ENCODE measurements at regions not wholly inside any gene's neighbourhood (a gene's known extent, or its start where the extent isn't known, plus 50 kb on each side); places are given as distances from the start of the nearest gene placed in this dataset.

- no peak overlapping the region for H3K4me3 ChIP-seq (ENCODE audit: insufficient read depth, low read length)
- H4K20me1 ChIP-seq (ENCODE audit: insufficient read depth, low read length): no peaks in the 10 kb centered on the region
- H3K36me3 ChIP-seq (ENCODE audit: insufficient read depth, low read length): no peaks in the 10 kb centered on the region
- no peak overlapping the region for H2AFZ ChIP-seq (ENCODE audit: low read length)
- TF ChIP-seq, protein P1, sequence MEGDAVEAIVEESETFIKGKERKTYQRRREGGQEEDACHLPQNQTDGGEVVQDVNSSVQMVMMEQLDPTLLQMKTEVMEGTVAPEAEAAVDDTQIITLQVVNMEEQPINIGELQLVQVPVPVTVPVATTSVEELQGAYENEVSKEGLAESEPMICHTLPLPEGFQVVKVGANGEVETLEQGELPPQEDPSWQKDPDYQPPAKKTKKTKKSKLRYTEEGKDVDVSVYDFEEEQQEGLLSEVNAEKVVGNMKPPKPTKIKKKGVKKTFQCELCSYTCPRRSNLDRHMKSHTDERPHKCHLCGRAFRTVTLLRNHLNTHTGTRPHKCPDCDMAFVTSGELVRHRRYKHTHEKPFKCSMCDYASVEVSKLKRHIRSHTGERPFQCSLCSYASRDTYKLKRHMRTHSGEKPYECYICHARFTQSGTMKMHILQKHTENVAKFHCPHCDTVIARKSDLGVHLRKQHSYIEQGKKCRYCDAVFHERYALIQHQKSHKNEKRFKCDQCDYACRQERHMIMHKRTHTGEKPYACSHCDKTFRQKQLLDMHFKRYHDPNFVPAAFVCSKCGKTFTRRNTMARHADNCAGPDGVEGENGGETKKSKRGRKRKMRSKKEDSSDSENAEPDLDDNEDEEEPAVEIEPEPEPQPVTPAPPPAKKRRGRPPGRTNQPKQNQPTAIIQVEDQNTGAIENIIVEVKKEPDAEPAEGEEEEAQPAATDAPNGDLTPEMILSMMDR (IDR thresholded peaks at IDR 0.05; ENCODE audit: extremely low read depth, low read depth, low read length): no peak
- H3K27me3 ChIP-seq (ENCODE audit: insufficient read depth, low read length): peaks cover 6% of the 10 kb centered on the region
- no peaks in the 10 kb centered on the region for H3K9me3 ChIP-seq (ENCODE audit: low read depth, low read length)
- H3K79me2 ChIP-seq (ENCODE audit: insufficient read depth, low read length): no peaks in the 10 kb centered on the region
- DNase-seq (ENCODE audit: insufficient read length, low spot score, missing footprints): no peak
- H3K4me1 ChIP-seq (ENCODE audit: insufficient read depth, low read length): no peaks in the 10 kb centered on the region
- no peak overlapping the region for H3K27ac ChIP-seq (ENCODE audit: low read depth, low read length)
- H3K4me2 ChIP-seq (ENCODE audit: insufficient read depth, low read length): no peak overlapping the region
Measured at GRCh38 chr2:104698276-104698675, 155.6 kb upstream of the POU3F3 start.

DNA sequence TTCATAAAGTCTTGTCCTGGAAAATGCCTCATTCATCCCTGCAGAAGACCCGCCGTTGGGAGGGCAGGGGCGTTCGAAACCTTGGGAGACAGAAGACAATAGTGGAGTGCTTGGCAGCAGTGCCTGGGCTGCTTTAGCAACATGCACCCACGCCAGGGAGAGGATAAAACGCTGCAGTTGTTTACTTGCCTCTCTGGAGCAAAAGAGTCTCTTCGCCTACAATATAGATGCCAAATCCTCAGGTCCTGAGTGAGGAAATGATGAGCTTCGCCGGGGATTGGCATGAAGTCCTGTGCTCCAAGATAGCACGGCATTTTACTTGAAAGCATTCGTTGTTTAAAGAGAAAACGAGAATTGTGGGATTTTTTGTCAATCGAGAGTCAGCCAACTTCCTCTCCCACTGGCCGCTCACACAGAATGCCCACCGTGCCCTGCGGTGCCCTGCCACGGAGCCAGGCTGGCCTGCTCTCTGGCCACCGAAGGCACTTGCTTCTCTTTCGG, 152.5 kb upstream of the POU3F3 start:
- Histone ChIP-seq H3K27me3 (ENCODE audit: insufficient read depth, low read length) (peaks cover 7% of the 10 kb centered on the region), H3K4me2 (ENCODE audit: insufficient read depth, low read length) (peak overlapping the region; percentile 54), H3K27ac (ENCODE audit: low read depth, low read length) (no peak overlapping the region), H4K20me1 (ENCODE audit: insufficient read depth, low read length) (no peaks in the 10 kb centered on the region), H3K9me3 (ENCODE audit: low read depth, low read length) (no peaks in the 10 kb centered on the region), H3K4me1 (ENCODE audit: insufficient read depth, low read length) (no peaks in the 10 kb centered on the region), H2AFZ (ENCODE audit: low read length) (peak overlapping the region; percentile 31), H3K79me2 (ENCODE audit: insufficient read depth, low read length) (no peaks in the 10 kb centered on the region), H3K4me3 (ENCODE audit: insufficient read depth, low read length) (peak overlapping the region; percentile 37), H3K36me3 (ENCODE audit: insufficient read depth, low read length) (no peaks in the 10 kb centered on the region)
- TF ChIP-seq, protein P1 (IDR thresholded peaks at IDR 0.05; ENCODE audit: extremely low read depth, low read depth, low read length): no peak
- DNase-seq (ENCODE audit: insufficient read length, low spot score, missing footprints): no peak

DNA sequence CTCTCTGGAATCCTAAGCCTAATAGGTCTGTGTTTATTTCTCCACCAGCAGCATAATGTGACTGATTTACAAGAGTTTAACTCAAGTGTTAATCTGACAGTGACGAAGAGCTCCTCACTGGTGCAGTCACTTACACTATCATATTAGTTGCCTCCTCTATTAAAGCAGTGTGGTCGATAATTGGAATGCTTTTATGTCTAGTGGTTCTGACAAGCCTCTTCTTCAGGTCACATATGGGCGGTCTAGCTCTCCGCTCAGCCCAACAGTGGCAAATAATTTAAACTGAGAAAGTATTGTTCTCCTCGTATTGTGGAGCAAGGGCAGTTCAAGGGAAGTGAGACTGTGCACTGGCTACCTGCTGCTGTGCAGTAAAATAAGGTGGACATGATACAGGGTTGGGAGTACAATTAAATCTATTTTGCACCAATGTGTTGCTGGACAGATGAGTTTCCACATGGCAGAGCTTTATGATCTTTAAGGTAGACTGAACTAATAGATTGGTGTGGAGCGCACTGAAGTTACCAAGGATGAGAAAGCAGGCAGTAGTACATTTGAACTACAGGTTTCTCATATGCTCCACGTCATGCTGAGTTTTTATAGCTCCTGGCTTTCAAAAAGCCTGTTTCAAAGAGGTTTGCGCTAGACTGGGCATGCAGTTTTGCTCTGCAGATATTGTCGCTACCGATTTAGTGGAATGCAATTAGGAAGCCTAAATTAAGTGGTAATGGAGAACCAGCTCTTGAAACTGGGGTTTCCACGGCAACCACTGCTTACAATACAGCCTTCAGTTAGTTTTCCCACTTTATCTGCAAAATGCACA, 151.7 kb upstream of the POU3F3 start:
- no peaks in the 10 kb centered on the region for H3K9me3 ChIP-seq (ENCODE audit: low read depth, low read length)
- H3K79me2 ChIP-seq (ENCODE audit: insufficient read depth, low read length): no peaks in the 10 kb centered on the region
- H3K4me1 ChIP-seq (ENCODE audit: insufficient read depth, low read length): no peaks in the 10 kb centered on the region
- no peak for DNase-seq (ENCODE audit: insufficient read length, low spot score, missing footprints)
- no peaks in the 10 kb centered on the region for H3K36me3 ChIP-seq (ENCODE audit: insufficient read depth, low read length)
- H3K4me2 ChIP-seq (ENCODE audit: insufficient read depth, low read length): peak overlapping the region; percentile 54
- H3K27ac ChIP-seq (ENCODE audit: low read depth, low read length): no peak overlapping the region
- TF ChIP-seq, protein P1 (IDR thresholded peaks at IDR 0.05; ENCODE audit: extremely low read depth, low read depth, low read length): no peak
- no peak overlapping the region for H2AFZ ChIP-seq (ENCODE audit: low read length)
- H4K20me1 ChIP-seq (ENCODE audit: insufficient read depth, low read length): no peaks in the 10 kb centered on the region
- H3K27me3 ChIP-seq (ENCODE audit: insufficient read depth, low read length): peaks cover 7% of the 10 kb centered on the region
- peak overlapping the region; percentile 37 for H3K4me3 ChIP-seq (ENCODE audit: insufficient read depth, low read length)

DNA sequence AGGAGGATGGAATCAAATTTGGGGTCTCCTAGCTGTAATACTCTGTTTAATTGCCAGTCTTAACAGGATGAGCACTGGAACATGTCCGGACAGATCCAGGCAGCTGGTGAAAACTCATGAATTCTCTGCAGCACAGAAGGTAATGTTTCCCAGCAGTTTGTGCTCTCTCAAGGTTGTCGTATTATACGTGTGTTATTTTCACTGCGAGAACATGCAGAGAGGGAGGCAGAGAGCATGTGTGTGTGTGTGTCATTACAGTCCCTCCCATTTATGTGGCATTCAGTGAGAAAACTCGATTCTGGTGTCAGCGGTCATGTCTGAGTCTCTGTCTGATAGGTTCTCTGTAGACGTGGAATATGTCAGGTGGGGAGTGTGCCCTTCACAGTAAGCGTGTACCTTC, 150.2 kb upstream of the POU3F3 start:
- Histone ChIP-seq H3K36me3 (ENCODE audit: insufficient read depth, low read length) (no peaks in the 10 kb centered on the region), H2AFZ (ENCODE audit: low read length) (peak overlapping the region; percentile 41), H3K4me1 (ENCODE audit: insufficient read depth, low read length) (no peaks in the 10 kb centered on the region), H3K9me3 (ENCODE audit: low read depth, low read length) (no peaks in the 10 kb centered on the region), H4K20me1 (ENCODE audit: insufficient read depth, low read length) (no peaks in the 10 kb centered on the region), H3K27ac (ENCODE audit: low read depth, low read length) (no peak overlapping the region), H3K27me3 (ENCODE audit: insufficient read depth, low read length) (peaks cover 7% of the 10 kb centered on the region), H3K4me3 (ENCODE audit: insufficient read depth, low read length) (no peak overlapping the region), H3K4me2 (ENCODE audit: insufficient read depth, low read length) (no peak overlapping the region), H3K79me2 (ENCODE audit: insufficient read depth, low read length) (no peaks in the 10 kb centered on the region)
- TF ChIP-seq, protein P1 (IDR thresholded peaks at IDR 0.05; ENCODE audit: extremely low read depth, low read depth, low read length): no peak
- no peak for DNase-seq (ENCODE audit: insufficient read length, low spot score, missing footprints)
